NCI-H774 (cell line): ENCODE measurements at regions not wholly inside any gene's neighbourhood (a gene's known extent, or its start where the extent isn't known, plus 50 kb on each side); places are given as distances from the start of the nearest gene placed in this dataset.

Source experiments
- DNase-seq: peaks from one replicate; lab custom pipeline; 2025; lab: John Stamatoyannopoulos, UW

GRCh38 chr2:128450211-128451024, 131.8 kb upstream of the HS6ST1 start:
- DNase-seq = no peak

- DNase-seq = no peak
These were observed 132.7 kb upstream of the HS6ST1 start for GRCh38 chr2:128451084-128452023.

GRCh38 chr2:128452024-128452411, 133.3 kb upstream of the HS6ST1 start:
- no peak for DNase-seq

- no peak for DNase-seq
These were observed 134.2 kb upstream of the HS6ST1 start for GRCh38 chr2:128452536-128453530.

- no peak for DNase-seq
These were observed 136.5 kb upstream of the HS6ST1 start for GRCh38 chr2:128454980-128455720.

GRCh38 chr2:128455721-128456050, 137.0 kb upstream of the HS6ST1 start:
- no peak for DNase-seq

GRCh38 chr2:128456281-128456680, 137.6 kb upstream of the HS6ST1 start:
- no peak for DNase-seq

GRCh38 chr2:128457006-128457604, 138.4 kb upstream of the HS6ST1 start:
- DNase-seq = no peak

- no peak for DNase-seq
These were observed 139.0 kb upstream of the HS6ST1 start for GRCh38 chr2:128457716-128458115.

GRCh38 chr2:128458505-128458904, 139.8 kb upstream of the HS6ST1 start:
- no peak for DNase-seq

- DNase-seq = no peak
These were observed 145.8 kb upstream of the HS6ST1 start for GRCh38 chr2:128464456-128464855.

GRCh38 chr2:128465246-128466170, 146.8 kb upstream of the HS6ST1 start:
- DNase-seq = no peak

- no peak for DNase-seq
These were observed 147.7 kb upstream of the HS6ST1 start for GRCh38 chr2:128466376-128466775.

GRCh38 chr2:128466776-128467175, 148.1 kb upstream of the HS6ST1 start:
- DNase-seq = no peak

GRCh38 chr2:128467321-128467969, 148.8 kb upstream of the HS6ST1 start:
- no peak for DNase-seq

- no peak for DNase-seq
These were observed 149.7 kb upstream of the HS6ST1 start for GRCh38 chr2:128468186-128468920.

GRCh38 chr2:128469203-128469602, 150.5 kb upstream of the HS6ST1 start:
- no peak for DNase-seq

- no peak for DNase-seq
These were observed 151.2 kb upstream of the HS6ST1 start for GRCh38 chr2:128469875-128470274.
